ENCODE measurements at regions not wholly inside any gene's neighbourhood (a gene's known extent, or its start where the extent isn't known, plus 50 kb on each side); places are given as distances from the start of the nearest gene placed in this dataset.

- TF ChIP-seq, protein P1, sequence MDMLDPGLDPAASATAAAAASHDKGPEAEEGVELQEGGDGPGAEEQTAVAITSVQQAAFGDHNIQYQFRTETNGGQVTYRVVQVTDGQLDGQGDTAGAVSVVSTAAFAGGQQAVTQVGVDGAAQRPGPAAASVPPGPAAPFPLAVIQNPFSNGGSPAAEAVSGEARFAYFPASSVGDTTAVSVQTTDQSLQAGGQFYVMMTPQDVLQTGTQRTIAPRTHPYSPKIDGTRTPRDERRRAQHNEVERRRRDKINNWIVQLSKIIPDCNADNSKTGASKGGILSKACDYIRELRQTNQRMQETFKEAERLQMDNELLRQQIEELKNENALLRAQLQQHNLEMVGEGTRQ (IDR thresholded peaks at IDR 0.05; ENCODE audit: borderline replicate concordance, low read depth, low read length), result no peak
- TF ChIP-seq GATA2 (CRISPR knock-in tag; IDR thresholded peaks at IDR 0.05) (no peak), TEAD4 (IDR thresholded peaks at IDR 0.05; ENCODE audit: borderline replicate concordance, insufficient read depth) (no peak), ELF1 (IDR thresholded peaks at IDR 0.05) (no peak), FOSL2 (IDR thresholded peaks at IDR 0.05; ENCODE audit: borderline replicate concordance, low read depth) (no peak), REST (IDR thresholded peaks at IDR 0.05; ENCODE audit: low read depth, low read length) (no peak)
Measured at GRCh38 chr20:19129976-19130612, 82.3 kb upstream of the SLC24A3 start (continued).

- no peaks in the 10 kb centered on the region for H3K9me2 ChIP-seq
- H3K36me3 ChIP-seq (replicated peaks in 1 of 2; ENCODE audit: control insufficient read depth in 1 of 2, insufficient read depth in 2 of 2, low read length in 1 of 2), result no peaks in the 10 kb centered on the region
- no peak overlapping the region for H3K4me3 ChIP-seq (ENCODE audit: low read depth in 2 of 2, low read length in 1 of 2)
- H3K27me3 ChIP-seq (ENCODE audit: insufficient read depth), result no peaks in the 10 kb centered on the region
- no peak overlapping the region for H3K4me2 ChIP-seq
- no peaks in the 10 kb centered on the region for H4K20me1 ChIP-seq (ENCODE audit: insufficient read depth)
- no peaks in the 10 kb centered on the region for H3K9me3 ChIP-seq
- ChIA-PET CTCF (interaction anchor here (1.4 kb wide), 1 partner anchor 16 kb away, joined by 3 read pairs; no protein-coding TSS in a partner anchor), POLR2A (no interaction called here)
- TF ChIP-seq, protein P2, sequence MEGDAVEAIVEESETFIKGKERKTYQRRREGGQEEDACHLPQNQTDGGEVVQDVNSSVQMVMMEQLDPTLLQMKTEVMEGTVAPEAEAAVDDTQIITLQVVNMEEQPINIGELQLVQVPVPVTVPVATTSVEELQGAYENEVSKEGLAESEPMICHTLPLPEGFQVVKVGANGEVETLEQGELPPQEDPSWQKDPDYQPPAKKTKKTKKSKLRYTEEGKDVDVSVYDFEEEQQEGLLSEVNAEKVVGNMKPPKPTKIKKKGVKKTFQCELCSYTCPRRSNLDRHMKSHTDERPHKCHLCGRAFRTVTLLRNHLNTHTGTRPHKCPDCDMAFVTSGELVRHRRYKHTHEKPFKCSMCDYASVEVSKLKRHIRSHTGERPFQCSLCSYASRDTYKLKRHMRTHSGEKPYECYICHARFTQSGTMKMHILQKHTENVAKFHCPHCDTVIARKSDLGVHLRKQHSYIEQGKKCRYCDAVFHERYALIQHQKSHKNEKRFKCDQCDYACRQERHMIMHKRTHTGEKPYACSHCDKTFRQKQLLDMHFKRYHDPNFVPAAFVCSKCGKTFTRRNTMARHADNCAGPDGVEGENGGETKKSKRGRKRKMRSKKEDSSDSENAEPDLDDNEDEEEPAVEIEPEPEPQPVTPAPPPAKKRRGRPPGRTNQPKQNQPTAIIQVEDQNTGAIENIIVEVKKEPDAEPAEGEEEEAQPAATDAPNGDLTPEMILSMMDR (IDR thresholded peaks at IDR 0.05), result no peak
- TF ChIP-seq GABPA (IDR thresholded peaks at IDR 0.05; ENCODE audit: low read depth) (no peak), TAF1 (IDR thresholded peaks at IDR 0.05; ENCODE audit: borderline replicate concordance, low read depth, low read length) (no peak), RCOR1 (IDR thresholded peaks at IDR 0.05; ENCODE audit: low read length) (no peak), NRF1 (IDR thresholded peaks at IDR 0.05; ENCODE audit: low read depth, low read length) (no peak), MXI1 (IDR thresholded peaks at IDR 0.05; ENCODE audit: low read depth, low read length) (no peak), ELF1 (IDR thresholded peaks at IDR 0.05) (no peak), IRF3 (IDR thresholded peaks at IDR 0.05; ENCODE audit: low read depth, low read length) (no peak), POLR2AphosphoS5 (IDR thresholded peaks at IDR 0.05; ENCODE audit: low read depth, low read length) (no peak), SIN3A (IDR thresholded peaks at IDR 0.05; ENCODE audit: borderline replicate concordance, low read depth, low read length) (no peak), NFIC (IDR thresholded peaks at IDR 0.05; ENCODE audit: borderline replicate concordance) (no peak), FOXM1 (IDR thresholded peaks at IDR 0.05; ENCODE audit: low read depth) (no peak), RAD21 (IDR thresholded peaks at IDR 0.05; ENCODE audit: low read length) (no peak)
- TF ChIP-seq, protein P1 (IDR thresholded peaks at IDR 0.05; ENCODE audit: borderline replicate concordance, low read depth, low read length), result no peak
- DNase-seq, result no peak
- H3K9ac ChIP-seq, result no peak overlapping the region
- no peak overlapping the region for H2AFZ ChIP-seq (ENCODE audit: low read depth)
- no peak overlapping the region for H3K27ac ChIP-seq (ENCODE audit: low read depth in 2 of 2, low read length in 1 of 2)
- no peaks in the 10 kb centered on the region for H3F3A ChIP-seq (replicated peaks; ENCODE audit: insufficient read depth)
- H3K4me1 ChIP-seq (ENCODE audit: control insufficient read depth in 1 of 2, insufficient read depth in 2 of 2, low read depth in 1 of 2, low read length in 1 of 2), result no peaks in the 10 kb centered on the region
- no peaks in the 10 kb centered on the region for H3K79me2 ChIP-seq (ENCODE audit: insufficient read depth)
- WGBS (ENCODE audit: low lambda C conversion rate), result 0% methylated on average over 3 of the region's 4 CpGs
Measured at GRCh38 chr20:19130613-19130984, 81.8 kb upstream of the SLC24A3 start.
